MM.1S (cell line): ENCODE measurements at regions not wholly inside any gene's neighbourhood (a gene's known extent, or its start where the extent isn't known, plus 50 kb on each side); places are given as distances from the start of the nearest gene placed in this dataset.

Experiments
- DNase-seq: peaks from one replicate; pipeline ENCODE4 v3.0.0-alpha.2; 2015
- H2AFZ ChIP-seq: fragments of 300-600 bp; sonication (generic); 2 replicates; pipeline ENCODE4 v1.6.0; 2016; ENCODE audit warnings: antibody characterized with exemption, low read length
- H3F3A ChIP-seq: fragments of 300-600 bp; sonication (generic); 2 replicates; pipeline ENCODE4 v1.6.1; 2016; ENCODE audit warnings: mild to moderate bottlenecking, antibody characterized with exemption, low read length, moderate library complexity, mixed read lengths; ENCODE audit not compliant: insufficient read depth
- H3K27ac ChIP-seq: fragments of 300-600 bp; sonication (generic); 2 replicates; pipeline ENCODE4 v1.5.1; 2016; ENCODE audit warnings: mild to moderate bottlenecking, low read length
- H3K27me3 ChIP-seq: fragments of 300-600 bp; sonication (generic); replicated peaks from 2 replicates; pipeline ENCODE4 v1.6.0; 2016; ENCODE audit warnings: low read length; ENCODE audit not compliant: insufficient read depth
- H3K36me3 ChIP-seq: fragments of 300-600 bp; sonication (generic); replicated peaks from 2 replicates; pipeline ENCODE4 v1.6.1; 2016; ENCODE audit warnings: mild to moderate bottlenecking, low read length, mixed read lengths; ENCODE audit not compliant: insufficient read depth
- H3K4me1 ChIP-seq: fragments of 300-600 bp; sonication (generic); 2 replicates; pipeline ENCODE4 v1.6.1; 2016; ENCODE audit warnings: low read length, mixed read lengths
- H3K4me2 ChIP-seq: fragments of 300-600 bp; sonication (generic); 2 replicates; pipeline ENCODE4 v1.6.0; 2016; ENCODE audit warnings: low read depth, low read length
- H3K4me3 ChIP-seq: fragments of 300-600 bp; sonication (generic); 2 replicates; pipeline ENCODE4 v1.5.1; 2016; ENCODE audit warnings: low read length, mixed read lengths
- H3K79me2 ChIP-seq: fragments of 300-600 bp; sonication (generic); 2 replicates; pipeline ENCODE4 v1.6.1; 2016; ENCODE audit warnings: mixed run types, low read length, mixed read lengths
- H3K9ac ChIP-seq: fragments of 300-600 bp; sonication (generic); 2 replicates; pipeline ENCODE4 v1.6.1; 2016; ENCODE audit warnings: low read length, mixed read lengths
- H3K9me2 ChIP-seq: fragments of 300-600 bp; sonication (generic); replicated peaks from 2 replicates; pipeline ENCODE4 v1.6.1; 2016; ENCODE audit warnings: mild to moderate bottlenecking, low read length, mixed read lengths; ENCODE audit not compliant: insufficient read depth
- H3K9me3 ChIP-seq: fragments of 300-600 bp; sonication (generic); replicated peaks from 2 replicates; pipeline ENCODE4 v1.6.1; 2016; ENCODE audit warnings: mild to moderate bottlenecking, low read length, mixed read lengths; ENCODE audit not compliant: insufficient read depth
- H4K20me1 ChIP-seq: fragments of 300-600 bp; sonication (generic); 2 replicates; pipeline ENCODE4 v1.6.1; 2016; ENCODE audit warnings: mild to moderate bottlenecking, low read length, moderate library complexity, mixed read lengths; ENCODE audit not compliant: insufficient read depth
- CTCF ChIP-seq: fragments of 300-600 bp; sonication (generic); IDR thresholded peaks from 2 replicates; pipeline ENCODE4 v1.5.1; 2016; ENCODE audit warnings: antibody characterized with exemption, low read length, mixed read lengths
- EZH2 ChIP-seq: fragments of 300-600 bp; sonication (generic); optimal IDR thresholded peaks from 2 replicates; pipeline ENCODE3; 2017; ENCODE audit warnings: low read depth, mild to moderate bottlenecking, antibody characterized with exemption, low read length, mixed read lengths
- EZH2phosphoT487 ChIP-seq: fragments of 300-600 bp; sonication (generic); IDR thresholded peaks from 2 replicates; pipeline ENCODE4 v1.6.1; 2018; ENCODE audit warnings: antibody characterized with exemption, low read length

- TF ChIP-seq CTCF, result no peak
- TF ChIP-seq EZH2, result no peak
- no peak for TF ChIP-seq EZH2phosphoT487
- Histone ChIP-seq H3K9me2 (no peaks in the 10 kb centered on the region), H3K4me1 (no peaks in the 10 kb centered on the region), H4K20me1 (no peaks in the 10 kb centered on the region), H2AFZ (no peak overlapping the region), H3K27me3 (no peaks in the 10 kb centered on the region), H3K27ac (no peak overlapping the region), H3K9ac (no peak overlapping the region), H3K79me2 (no peaks in the 10 kb centered on the region), H3K4me3 (no peak overlapping the region), H3K36me3 (no peaks in the 10 kb centered on the region), H3K9me3 (no peaks in the 10 kb centered on the region), H3K4me2 (no peak overlapping the region), H3F3A (no peaks in the 10 kb centered on the region)
- no peak for DNase-seq
Measured at GRCh38 chr18:21934766-21935015, 194.1 kb downstream of the MIB1 start.

- Histone ChIP-seq H3K27me3 (no peaks in the 10 kb centered on the region), H3K27ac (no peak overlapping the region), H2AFZ (no peak overlapping the region), H3K4me2 (no peak overlapping the region), H3K4me1 (no peaks in the 10 kb centered on the region), H3F3A (no peaks in the 10 kb centered on the region), H3K9ac (no peak overlapping the region), H3K4me3 (no peak overlapping the region), H3K9me3 (no peaks in the 10 kb centered on the region), H3K36me3 (no peaks in the 10 kb centered on the region), H3K9me2 (no peaks in the 10 kb centered on the region), H3K79me2 (no peaks in the 10 kb centered on the region), H4K20me1 (no peaks in the 10 kb centered on the region)
- TF ChIP-seq EZH2 (no peak), CTCF (no peak), EZH2phosphoT487 (no peak)
- no peak for DNase-seq
Measured at GRCh38 chr18:21943456-21943855, 202.9 kb downstream of the MIB1 start.

- Histone ChIP-seq H3K36me3 (no peaks in the 10 kb centered on the region), H2AFZ (no peak overlapping the region), H3K4me2 (no peak overlapping the region)
Measured at GRCh38 chr18:21949326-21950015, 208.9 kb downstream of the MIB1 start.

More at GRCh38 chr18:21949326-21950015, 208.9 kb downstream of the MIB1 start:
- no peaks in the 10 kb centered on the region for H3K9me3 ChIP-seq
- no peaks in the 10 kb centered on the region for H4K20me1 ChIP-seq
- no peaks in the 10 kb centered on the region for H3K79me2 ChIP-seq
- no peaks in the 10 kb centered on the region for H3K9me2 ChIP-seq
- TF ChIP-seq EZH2phosphoT487 (no peak), EZH2 (no peak), CTCF (no peak)
- no peaks in the 10 kb centered on the region for H3K4me1 ChIP-seq
- H3F3A ChIP-seq, result no peaks in the 10 kb centered on the region
- no peaks in the 10 kb centered on the region for H3K27me3 ChIP-seq
- no peak overlapping the region for H3K9ac ChIP-seq
- no peak overlapping the region for H3K27ac ChIP-seq
- no peak for DNase-seq
- H3K4me3 ChIP-seq, result no peak overlapping the region
